CD4-positive, alpha-beta T cell treated with Interferon alpha-2 for 1 hour (primary cell): ENCODE measurements at regions not wholly inside any gene's neighbourhood (a gene's known extent, or its start where the extent isn't known, plus 50 kb on each side); places are given as distances from the start of the nearest gene placed in this dataset.
A peak's percentile ranks its signal among the peaks of the same experiment; 100 is the strongest.
"Not testable (repeated sequence)": the region's sequence is repeated elsewhere in the genome, so short reads cannot be mapped to it uniquely, and the experiment has no call there.

Experiments used
- DNase-seq, 2 donors: peaks; one replicate each; pipeline ENCODE4 v3.0.0-alpha.2; 2020 to 2022

GRCh38 chr3:59247402-59247841 is 197.6 kb upstream of the CFAP20DC start:
- no peak for DNase-seq

DNA sequence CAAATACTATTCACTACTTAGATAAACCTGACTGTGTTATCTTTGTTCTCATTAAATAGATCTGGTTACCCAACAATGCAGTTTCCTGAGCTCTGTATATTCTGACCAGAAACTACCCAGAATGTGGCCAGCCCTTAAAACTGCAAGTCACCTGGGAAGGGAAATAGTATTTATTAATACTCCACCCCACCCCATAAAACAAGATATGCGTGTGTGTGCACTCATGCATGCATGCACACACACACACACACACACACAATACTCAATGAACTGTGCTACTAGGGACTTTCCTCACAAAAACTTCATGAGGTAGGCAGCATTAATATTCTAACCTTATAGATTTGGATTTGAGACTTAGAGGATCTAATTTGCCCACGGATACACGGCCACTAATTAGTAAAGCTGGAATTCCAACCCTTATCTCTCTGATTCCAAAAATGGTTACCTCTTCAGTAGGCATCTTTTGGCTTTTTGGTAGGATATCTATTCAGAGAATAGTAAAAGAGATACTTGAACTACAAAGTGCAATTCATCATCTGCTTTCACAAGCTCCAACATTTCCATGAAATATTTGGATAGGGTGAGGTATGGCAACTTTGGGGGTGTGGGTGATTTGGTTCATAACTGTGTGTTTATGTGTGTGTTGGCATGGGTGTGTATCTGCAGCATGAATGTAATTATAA is 197.0 kb upstream of the CFAP20DC start:
- DNase-seq = no peak

DNA sequence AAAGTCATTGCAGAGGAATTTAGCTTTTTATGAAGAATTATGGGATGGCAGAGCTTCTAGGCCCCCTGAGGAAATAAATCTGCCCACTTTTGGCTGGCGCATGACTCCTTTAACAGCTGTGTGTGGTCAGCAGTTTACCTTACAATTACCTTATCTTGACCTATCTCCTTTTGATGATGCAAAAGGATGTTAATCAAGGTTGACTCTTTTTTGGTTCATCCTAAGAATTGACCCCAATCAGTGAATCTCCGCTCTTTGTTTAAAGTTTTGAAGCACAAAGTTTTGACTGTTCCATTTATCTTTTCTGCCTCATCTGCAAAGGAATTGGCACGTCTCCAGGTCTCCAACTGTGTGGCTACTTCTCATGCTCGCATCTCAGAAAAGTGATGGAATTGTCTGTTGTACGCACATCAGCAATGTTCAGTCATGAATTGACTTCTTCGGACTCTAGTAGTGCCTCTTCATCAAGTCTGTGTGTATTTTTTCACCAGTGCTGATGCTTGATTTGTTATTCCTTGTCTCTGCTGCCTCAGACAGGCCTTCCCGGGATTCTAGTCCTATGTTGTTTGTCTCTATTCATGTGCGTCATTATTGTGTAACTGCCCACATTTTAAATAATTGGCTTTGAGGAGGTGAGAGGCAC is 196.2 kb upstream of the CFAP20DC start:
- DNase-seq = no peak

GRCh38 chr3:59245300-59245858 is 195.6 kb upstream of the CFAP20DC start:
- no peak for DNase-seq

GRCh38 chr3:59244343-59244742 is 194.5 kb upstream of the CFAP20DC start:
- no peak for DNase-seq

- no peak for DNase-seq
Measured at GRCh38 chr3:59243476-59243875, 193.7 kb upstream of the CFAP20DC start.

- DNase-seq = no peak
Measured at GRCh38 chr3:59240666-59241255, 190.9 kb upstream of the CFAP20DC start.

GRCh38 chr3:59237121-59237520 is 187.3 kb upstream of the CFAP20DC start:
- DNase-seq = no peak

GRCh38 chr3:59235634-59236012 is 185.8 kb upstream of the CFAP20DC start:
- peak in 1 of 2 donors; percentile 35 for DNase-seq

- no peak for DNase-seq
Measured at GRCh38 chr3:59234884-59235633, 185.2 kb upstream of the CFAP20DC start.

GRCh38 chr3:59230379-59230778 is 180.6 kb upstream of the CFAP20DC start:
- DNase-seq = not testable (repeated sequence)

- no peak for DNase-seq
Measured at GRCh38 chr3:59213860-59214259, 164.0 kb upstream of the CFAP20DC start.

GRCh38 chr3:59212128-59212779 is 162.4 kb upstream of the CFAP20DC start:
- peak in 1 of 2 donors; percentile 62 for DNase-seq

DNA sequence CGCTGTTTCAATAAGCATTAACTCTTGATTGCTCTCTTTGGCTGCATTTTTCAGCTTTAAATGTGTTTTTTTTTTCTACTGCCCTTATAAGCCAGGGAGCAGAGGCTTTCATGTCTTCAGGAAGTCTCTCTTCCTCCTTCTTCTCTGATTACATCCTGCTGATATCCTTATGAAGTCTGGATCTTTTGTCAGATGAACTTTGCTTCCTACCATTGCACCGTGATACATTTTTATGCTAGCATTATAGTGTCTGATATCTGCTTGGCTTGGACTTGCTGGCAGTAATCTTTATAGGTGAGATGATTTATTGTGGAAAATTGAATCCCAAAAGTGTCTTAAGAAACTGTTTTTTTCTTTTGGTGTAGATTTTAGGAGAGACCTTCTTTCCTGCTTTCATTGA is 160.4 kb upstream of the CFAP20DC start:
- no peak for DNase-seq

- no peak for DNase-seq
Measured at GRCh38 chr3:59192473-59192872, 142.6 kb upstream of the CFAP20DC start.

- DNase-seq = no peak
Measured at GRCh38 chr3:59191651-59192050, 141.8 kb upstream of the CFAP20DC start.

- no peak for DNase-seq
Measured at GRCh38 chr3:59189939-59190338, 140.1 kb upstream of the CFAP20DC start.

DNA sequence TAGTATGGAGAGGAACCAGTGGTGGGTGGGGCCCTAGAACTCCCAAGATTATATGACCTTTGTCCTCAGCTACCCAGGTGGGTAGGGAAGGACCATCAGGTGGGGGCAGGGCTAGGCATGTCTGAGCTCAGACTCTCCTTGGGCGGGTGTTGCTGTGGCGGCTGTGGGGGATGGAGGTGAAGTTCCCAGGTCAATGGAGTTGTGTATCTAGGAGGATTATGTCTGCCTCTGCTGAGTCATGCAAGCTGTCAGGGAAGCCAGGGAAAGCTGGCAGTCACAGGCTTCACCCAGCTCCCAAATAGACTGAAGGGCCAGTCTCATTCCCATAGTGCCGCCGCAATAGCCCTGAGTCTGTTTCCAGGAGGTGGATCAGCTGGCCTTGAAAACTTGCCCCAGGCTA is 139.7 kb upstream of the CFAP20DC start:
- DNase-seq = no peak

DNA sequence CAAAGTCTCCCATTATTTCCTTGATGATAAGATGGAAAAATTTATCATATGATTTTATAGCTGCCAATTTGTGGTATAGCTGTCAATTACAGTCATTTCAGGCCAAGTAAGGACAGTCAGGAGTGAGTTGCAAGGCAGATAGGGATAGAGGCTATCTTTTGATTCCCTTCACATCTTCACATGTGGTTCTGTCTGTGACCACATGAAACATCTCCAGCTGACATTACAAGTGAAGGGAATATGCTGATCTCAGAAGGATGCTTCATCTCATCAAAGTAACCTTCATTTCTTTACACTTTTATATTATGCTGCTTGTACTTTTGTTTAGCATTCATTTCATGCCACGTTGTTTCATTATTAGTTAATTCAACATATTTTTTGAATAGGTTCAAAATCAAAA is 136.9 kb upstream of the CFAP20DC start:
- no peak for DNase-seq

- DNase-seq = no peak
Measured at GRCh38 chr3:59185591-59186369, 136.0 kb upstream of the CFAP20DC start.

DNA sequence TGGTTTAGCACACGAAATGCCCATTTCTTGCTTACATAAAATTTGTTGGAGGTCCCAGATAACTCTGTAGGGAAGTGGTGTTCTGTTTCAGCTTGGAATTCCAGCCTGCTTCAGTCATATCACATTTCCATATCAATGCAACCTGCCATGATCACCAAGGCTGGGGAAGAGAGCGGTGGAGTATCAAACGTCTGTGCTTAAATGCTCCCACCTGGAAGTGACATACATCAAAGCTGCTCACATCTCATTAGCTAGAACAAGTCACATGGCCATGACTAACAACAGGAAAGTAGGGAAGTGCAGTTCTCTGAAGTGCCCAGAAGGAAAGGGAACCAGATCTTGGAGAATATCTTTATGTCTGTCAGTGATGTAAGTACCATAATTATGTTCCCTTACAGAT is 130.2 kb upstream of the CFAP20DC start:
- no peak for DNase-seq

- no peak for DNase-seq
Measured at GRCh38 chr3:59178698-59179097, 128.9 kb upstream of the CFAP20DC start.
